ENCODE measurements at regions not wholly inside any gene's neighbourhood (a gene's known extent, or its start where the extent isn't known, plus 50 kb on each side); places are given as distances from the start of the nearest gene placed in this dataset.

DNA sequence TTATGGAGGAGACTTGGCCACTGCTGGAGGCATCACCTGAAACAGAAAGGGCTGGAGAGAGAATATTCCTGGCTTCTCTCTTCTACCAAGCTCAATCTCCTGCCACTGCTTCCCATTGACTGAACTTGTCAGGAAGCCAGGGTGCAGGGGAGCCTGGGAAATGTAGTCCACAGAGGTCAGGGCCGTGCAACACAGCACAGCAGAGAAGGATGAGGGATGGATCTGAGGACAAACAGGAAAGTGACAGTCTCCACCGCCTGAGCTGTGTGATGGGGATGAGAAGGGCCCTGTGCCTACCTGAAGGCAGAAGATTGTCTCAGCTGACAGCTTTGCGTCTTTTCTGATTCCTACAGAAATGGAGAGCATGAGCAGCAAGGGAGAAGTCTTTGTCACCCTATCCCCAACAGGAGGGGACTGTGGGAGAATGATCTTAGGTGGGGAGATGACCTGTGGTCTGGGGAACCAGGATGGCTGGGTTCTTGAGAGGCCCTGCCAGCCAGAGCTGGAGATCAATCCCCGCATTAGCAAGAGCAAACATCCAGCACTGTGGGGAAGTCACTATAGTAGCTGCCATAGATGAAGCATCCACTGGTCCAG is 114.2 kb downstream of the SNX5 start:
- peaks cover 15% of the 10 kb centered on the region for H3K4me1 ChIP-seq (ENCODE audit: insufficient read depth, poor library complexity, severe bottlenecking)
- no peaks in the 10 kb centered on the region for H3K36me3 ChIP-seq (ENCODE audit: low read depth)
- no peak overlapping the region for H3K27ac ChIP-seq (ENCODE audit: poor library complexity, severe bottlenecking)
- TF ChIP-seq CTCF (IDR thresholded peaks at IDR 0.05; ENCODE audit: poor library complexity, severe bottlenecking): no peak
- ATAC-seq (ENCODE audit: low read depth) (peak; percentile 43; the same call in 2 of the 3 replicates), DNase-seq (ENCODE audit: low spot score) (no peak)
- H3K9me3 ChIP-seq (ENCODE audit: severe bottlenecking): no peaks in the 10 kb centered on the region
- H3K4me3 ChIP-seq (ENCODE audit: severe bottlenecking): no peak overlapping the region
- no peaks in the 10 kb centered on the region for H3K27me3 ChIP-seq (ENCODE audit: insufficient read depth, poor library complexity, severe bottlenecking)

DNA sequence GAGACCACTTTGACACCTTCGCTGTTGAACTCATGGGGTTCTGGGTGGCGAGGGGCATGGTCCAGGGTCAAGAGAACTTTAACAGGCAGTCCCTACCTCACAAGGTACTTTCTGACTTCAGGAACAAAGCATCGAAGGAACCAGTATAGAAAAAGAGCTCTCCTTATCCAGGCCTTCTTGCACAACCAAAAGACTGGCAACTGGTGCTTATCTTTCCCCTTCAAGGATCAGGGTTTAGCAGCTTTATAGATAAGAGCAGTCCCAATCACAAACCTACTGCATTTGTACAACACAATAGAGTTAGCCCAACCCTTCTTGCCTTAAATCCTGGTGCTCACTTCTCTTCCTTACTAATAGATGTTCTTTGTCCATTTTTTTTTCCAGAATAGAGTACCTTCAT is 116.3 kb downstream of the SNX5 start:
- Histone ChIP-seq H3K36me3 (ENCODE audit: low read depth) (no peaks in the 10 kb centered on the region), H3K9me3 (ENCODE audit: severe bottlenecking) (no peaks in the 10 kb centered on the region), H3K27me3 (ENCODE audit: insufficient read depth, poor library complexity, severe bottlenecking) (no peaks in the 10 kb centered on the region), H3K4me3 (ENCODE audit: severe bottlenecking) (no peak overlapping the region), H3K27ac (ENCODE audit: poor library complexity, severe bottlenecking) (no peak overlapping the region), H3K4me1 (ENCODE audit: insufficient read depth, poor library complexity, severe bottlenecking) (peaks cover 25% of the 10 kb centered on the region)
- TF ChIP-seq CTCF (IDR thresholded peaks at IDR 0.05; ENCODE audit: poor library complexity, severe bottlenecking): no peak
- no peak for ATAC-seq (ENCODE audit: low read depth)
- no peak for DNase-seq (ENCODE audit: low spot score)

- no peak for TF ChIP-seq CTCF (IDR thresholded peaks at IDR 0.05; ENCODE audit: poor library complexity, severe bottlenecking)
- no peak for DNase-seq (ENCODE audit: low spot score)
- Histone ChIP-seq H3K27me3 (ENCODE audit: insufficient read depth, poor library complexity, severe bottlenecking) (no peaks in the 10 kb centered on the region), H3K4me3 (ENCODE audit: severe bottlenecking) (no peak overlapping the region), H3K9me3 (ENCODE audit: severe bottlenecking) (no peaks in the 10 kb centered on the region), H3K4me1 (ENCODE audit: insufficient read depth, poor library complexity, severe bottlenecking) (peaks cover 25% of the 10 kb centered on the region), H3K27ac (ENCODE audit: poor library complexity, severe bottlenecking) (peak overlapping the region; percentile 69), H3K36me3 (ENCODE audit: low read depth) (no peaks in the 10 kb centered on the region)
- no peak for ATAC-seq (ENCODE audit: low read depth)
Observed at GRCh38 chr20:17850684-17851026, 117.9 kb downstream of the SNX5 start.

- H3K36me3 ChIP-seq (ENCODE audit: low read depth): no peaks in the 10 kb centered on the region
- ATAC-seq (ENCODE audit: low read depth): peak; percentile 90
- H3K27ac ChIP-seq (ENCODE audit: poor library complexity, severe bottlenecking): peak overlapping the region; percentile 69
- H3K4me1 ChIP-seq (ENCODE audit: insufficient read depth, poor library complexity, severe bottlenecking): peaks cover 25% of the 10 kb centered on the region
- H3K9me3 ChIP-seq (ENCODE audit: severe bottlenecking): no peaks in the 10 kb centered on the region
- H3K4me3 ChIP-seq (ENCODE audit: severe bottlenecking): no peak overlapping the region
- no peaks in the 10 kb centered on the region for H3K27me3 ChIP-seq (ENCODE audit: insufficient read depth, poor library complexity, severe bottlenecking)
- DNase-seq (ENCODE audit: low spot score): peak; percentile 89
- TF ChIP-seq CTCF (IDR thresholded peaks at IDR 0.05; ENCODE audit: poor library complexity, severe bottlenecking): no peak
Observed at GRCh38 chr20:17849901-17850683, 118.5 kb downstream of the SNX5 start.

Measured in RWPE2 (cell line).